IMR-90 (cell line): ENCODE measurements at regions not wholly inside any gene's neighbourhood (a gene's known extent, or its start where the extent isn't known, plus 50 kb on each side); places are given as distances from the start of the nearest gene placed in this dataset.
A peak's percentile ranks its signal among the peaks of the same experiment; 100 is the strongest.

Source experiments
- ATAC-seq: fragments of 200-7000 bp; cut with Tn5 transposase; 2 replicates; pipeline ENCODE4 v1.9.1; 2020; ENCODE audit warnings: low read depth, mild to moderate bottlenecking, moderate library complexity
- BruUV-seq: library from RNA; stranded (reverse); fragments of 400-500 nt; replicated peaks from 2 replicates; lab custom pipeline; 2021; lab: Mats Ljungman, UMichigan
- CTCF ChIA-PET: fragments of 300-600 bp; formaldehyde crosslinking; extraction: SDS; loops from one replicate; lab custom pipeline; 2021; ENCODE audit warnings: antibody characterized with exemption; lab: Yijun Ruan, JAX
- POLR2A ChIA-PET: fragments of 300-600 bp; sonication (Branson Sonifier 250); formaldehyde crosslinking; loops from one replicate; lab custom pipeline; 2022; ENCODE audit warnings: antibody characterized with exemption; ENCODE audit not compliant: unreplicated experiment; lab: Charles Lee
- DNase-seq: peaks from one replicate; pipeline ENCODE4 v3.0.0; 2013
- H2AFZ ChIP-seq: replicated peaks from 2 replicates; pipeline ENCODE3; 2013; ENCODE audit warnings: low read length, mild to moderate bottlenecking; ENCODE audit not compliant: poor library complexity
- H2AK5ac ChIP-seq: 2 replicates; pipeline ENCODE4 v1.6.1; 2013; ENCODE audit warnings: low read depth, low read length, inconsistent platforms
- H2AK9ac ChIP-seq: replicated peaks from 2 replicates; pipeline ENCODE3; 2013; ENCODE audit warnings: mild to moderate bottlenecking, low read depth, low read length, moderate library complexity; ENCODE audit not compliant: poor library complexity
- H2BK120ac ChIP-seq: 2 replicates; pipeline ENCODE4 v1.6.1; 2013; ENCODE audit warnings: low read depth, low read length, inconsistent platforms
- H2BK15ac ChIP-seq: 3 replicates; pipeline ENCODE4 v1.6.1; 2013; ENCODE audit warnings: low read depth, low read length, inconsistent platforms
- H2BK20ac ChIP-seq: 2 replicates; pipeline ENCODE4 v1.6.1; 2013; ENCODE audit warnings: low read depth, mild to moderate bottlenecking, inconsistent platforms, low read length, moderate library complexity
- H2BK5ac ChIP-seq: 2 replicates; pipeline ENCODE4 v1.6.1; 2013; ENCODE audit warnings: mild to moderate bottlenecking, low read depth, low read length, inconsistent platforms; ENCODE audit not compliant: poor library complexity, severe bottlenecking
- H3K14ac ChIP-seq: replicated peaks from 2 replicates; pipeline ENCODE4 v1.6.1; 2013; ENCODE audit warnings: low read depth, low read length, inconsistent platforms
- H3K18ac ChIP-seq: 2 replicates; pipeline ENCODE4 v1.6.1; 2013; ENCODE audit warnings: low read depth, low read length, control low read depth
- H3K23ac ChIP-seq: 2 replicates; pipeline ENCODE4 v1.6.1; 2013; ENCODE audit warnings: low read depth, low read length, inconsistent platforms
- H3K27ac ChIP-seq: 2 replicates; pipeline ENCODE4 v1.5.1; 2013; ENCODE audit warnings: mild to moderate bottlenecking, control low read depth, low read length; ENCODE audit not compliant: insufficient read depth
- H3K27me3 ChIP-seq: 2 replicates; pipeline ENCODE4 v1.6.1; 2013; ENCODE audit warnings: low read length; ENCODE audit not compliant: control insufficient read depth, insufficient read depth
- H3K36me3 ChIP-seq: 2 replicates; pipeline ENCODE4 v1.6.1; 2013; ENCODE audit warnings: low read length, mixed read lengths; ENCODE audit not compliant: control insufficient read depth, insufficient read depth
- H3K4ac ChIP-seq: 2 replicates; pipeline ENCODE4 v1.6.1; 2013; ENCODE audit warnings: low read depth, low read length, inconsistent platforms
- H3K4me1 ChIP-seq: 2 replicates; pipeline ENCODE4 v1.6.1; 2013; ENCODE audit warnings: low read length, mixed read lengths; ENCODE audit not compliant: control insufficient read depth, insufficient read depth
- H3K4me2 ChIP-seq: 2 replicates; pipeline ENCODE4 v1.6.1; 2013; ENCODE audit warnings: low read depth, mild to moderate bottlenecking, control low read depth, low read length, moderate library complexity
- H3K4me3 ChIP-seq: 2 replicates; pipeline ENCODE4 v1.5.1; 2013; ENCODE audit warnings: low read depth, mild to moderate bottlenecking, control low read depth, low read length, moderate library complexity; ENCODE audit not compliant: insufficient read depth
- H3K56ac ChIP-seq: 2 replicates; pipeline ENCODE4 v1.6.1; 2013; ENCODE audit warnings: low read length, inconsistent platforms; ENCODE audit not compliant: insufficient read depth; ENCODE audit errors: extremely low read depth
- H3K79me1 ChIP-seq, 2 experiments: 2 replicates each; pipeline ENCODE4 v1.6.1; 2013; ENCODE audit warnings: low read length in 2 of 2, inconsistent platforms in 1 of 2, low read depth in 1 of 2
- H3K9ac ChIP-seq: 2 replicates; pipeline ENCODE4 v1.6.1; 2013; ENCODE audit warnings: low read depth, low read length, control low read depth
- H3K9me1 ChIP-seq: 2 replicates; pipeline ENCODE4 v1.6.1; 2013; ENCODE audit warnings: low read length, inconsistent platforms; ENCODE audit not compliant: insufficient read depth
- H3K9me3 ChIP-seq: 2 replicates; pipeline ENCODE4 v1.6.1; 2013; ENCODE audit warnings: low read length; ENCODE audit not compliant: control insufficient read depth, insufficient read depth
- H4K20me1 ChIP-seq: 2 replicates; pipeline ENCODE4 v1.6.1; 2013; ENCODE audit warnings: low read length, inconsistent platforms; ENCODE audit not compliant: insufficient read depth
- H4K5ac ChIP-seq: 2 replicates; pipeline ENCODE4 v1.6.1; 2013; ENCODE audit warnings: mild to moderate bottlenecking, low read depth, low read length, control low read depth
- H4K8ac ChIP-seq, 2 experiments: 2 replicates each; pipeline ENCODE4 v1.6.1; 2013; ENCODE audit warnings: low read depth in 2 of 2, low read length in 2 of 2, control low read depth in 1 of 2, inconsistent platforms in 1 of 2
- H4K91ac ChIP-seq: 2 replicates; pipeline ENCODE4 v1.6.1; 2013; ENCODE audit warnings: low read depth, low read length, inconsistent platforms; ENCODE audit not compliant: insufficient read depth
- BHLHE40 ChIP-seq: fragments of 150-350 bp; IDR thresholded peaks from 2 replicates; pipeline ENCODE4 v1.6.1; 2016; ENCODE audit warnings: mild to moderate bottlenecking, low read depth, low read length
- CTCF ChIP-seq: conservative IDR thresholded peaks from 2 replicates; pipeline ENCODE4 v1.5.1; 2012; ENCODE audit warnings: mild to moderate bottlenecking, low read depth, low read length, improper control_type of control experiment
- MXI1 ChIP-seq: IDR thresholded peaks from 2 replicates; pipeline ENCODE4 v1.6.1; 2012; ENCODE audit warnings: low read depth, mild to moderate bottlenecking, low read length, moderate library complexity, borderline replicate concordance
- RAD21 ChIP-seq: IDR thresholded peaks from 2 replicates; pipeline ENCODE4 v1.6.1; 2012; ENCODE audit warnings: low read length, improper control_type of control experiment
- WGBS, 2 experiments: methylation state at CpG; one replicate each; pipeline versions ENCODE4 v1.1.5 to v1.1.7; 2013; ENCODE audit warnings: missing lambda C conversion rate in 2 of 2; ENCODE audit not compliant: insufficient read length in 1 of 2; ENCODE audit errors: extremely low coverage in 2 of 2; 5-methylcytosine and 5-hydroxymethylcytosine counted together
- dilution Hi-C: fragments of 300-500 bp; cut with HindIII; formaldehyde crosslinking; loops from one replicate; pipeline ENCODE4 v1.14.3; 2018; ENCODE audit warnings: low sequenced_read_pairs; ENCODE audit not compliant: unreplicated experiment
- in situ Hi-C: fragments of 300-500 bp; cut with MboI; formaldehyde crosslinking; loops from 3 replicates; pipeline ENCODE4 v1.14.3; 2019; ENCODE audit warnings: low sequenced_read_pairs, inconsistent platforms, mixed read lengths
- intact Hi-C: fragments of 100-400 bp; cut with micrococcal nuclease; formaldehyde crosslinking; loops from 2 replicates; pipeline ENCODE4 v1.10.0; 2022

GRCh38 chr17:51461578-51462004, 201.2 kb downstream of the UTP18 start:
- DNase-seq (peak; percentile 23), ATAC-seq (peak; percentile 73)
- H4K20me1 ChIP-seq, result no peaks in the 10 kb centered on the region
- no peak overlapping the region for H4K91ac ChIP-seq
- no peak overlapping the region for H2AK9ac ChIP-seq
- no peak overlapping the region for H3K23ac ChIP-seq
- no peak overlapping the region for H2AK5ac ChIP-seq
- no peaks in the 10 kb centered on the region for H3K36me3 ChIP-seq
- no peak overlapping the region for H3K9ac ChIP-seq
- no TSS peak for BruUV-seq
- H2AFZ ChIP-seq, result no peak overlapping the region
- POLR2A ChIA-PET, result no interaction called here
- H3K4me2 ChIP-seq, result no peak overlapping the region
- H3K4ac ChIP-seq, result no peak overlapping the region
- no peaks in the 10 kb centered on the region for H3K79me1 ChIP-seq
- no peak overlapping the region for H3K14ac ChIP-seq
- CTCF ChIA-PET, result interaction anchor here (0.6 to 1.2 kb wide), 3 partner anchors 10 to 407 kb away, joined by 3 to 4 read pairs (median 3); no protein-coding TSS in a partner anchor
- no peaks in the 10 kb centered on the region for H3K4me1 ChIP-seq
- intact Hi-C loops (no loop called here), dilution Hi-C loops (no loop called here), in situ Hi-C loops (no loop called here)
- no peak overlapping the region for H4K8ac ChIP-seq
- H3K27me3 ChIP-seq, result no peaks in the 10 kb centered on the region
- H2BK20ac ChIP-seq, result no peak overlapping the region
- H3K27ac ChIP-seq, result no peak overlapping the region
- H2BK120ac ChIP-seq, result no peak overlapping the region
- H4K5ac ChIP-seq, result no peak overlapping the region
- H2BK15ac ChIP-seq, result no peak overlapping the region
- no peak overlapping the region for H2BK5ac ChIP-seq
- H3K9me3 ChIP-seq, result no peaks in the 10 kb centered on the region; the same call in 1 of the 2 replicates
- H3K4me3 ChIP-seq, result no peak overlapping the region
- TF ChIP-seq CTCF, result peak; percentile 58
- TF ChIP-seq RAD21, result peak; percentile 27; the same call in 1 of the 2 replicates
- no peak for TF ChIP-seq MXI1
- no peak for TF ChIP-seq BHLHE40
- H3K18ac ChIP-seq, result no peak overlapping the region
- H3K9me1 ChIP-seq, result no peaks in the 10 kb centered on the region
- no peak overlapping the region for H3K56ac ChIP-seq
- 68% methylated on average over 7 of the region's 11 CpGs; no CpG with 5 or more reads in 1 of the 2 experiments for WGBS, 2 experiments
